IMR-90 (cell line): ENCODE measurements at regions not wholly inside any gene's neighbourhood (a gene's known extent, or its start where the extent isn't known, plus 50 kb on each side); places are given as distances from the start of the nearest gene placed in this dataset.

Source experiments
- ATAC-seq: fragments of 200-7000 bp; cut with Tn5 transposase; 2 replicates; pipeline ENCODE4 v1.9.1; 2020; ENCODE audit warnings: low read depth, mild to moderate bottlenecking, moderate library complexity
- BruUV-seq: library from RNA; stranded (reverse); fragments of 400-500 nt; replicated peaks from 2 replicates; lab custom pipeline; 2021; lab: Mats Ljungman, UMichigan
- CTCF ChIA-PET: fragments of 300-600 bp; formaldehyde crosslinking; extraction: SDS; loops from one replicate; lab custom pipeline; 2021; ENCODE audit warnings: antibody characterized with exemption; lab: Yijun Ruan, JAX
- POLR2A ChIA-PET: fragments of 300-600 bp; sonication (Branson Sonifier 250); formaldehyde crosslinking; loops from one replicate; lab custom pipeline; 2022; ENCODE audit warnings: antibody characterized with exemption; ENCODE audit not compliant: unreplicated experiment; lab: Charles Lee
- DNase-seq: peaks from one replicate; pipeline ENCODE4 v3.0.0; 2013
- H2AFZ ChIP-seq: replicated peaks from 2 replicates; pipeline ENCODE3; 2013; ENCODE audit warnings: low read length, mild to moderate bottlenecking; ENCODE audit not compliant: poor library complexity
- H2AK5ac ChIP-seq: 2 replicates; pipeline ENCODE4 v1.6.1; 2013; ENCODE audit warnings: low read depth, low read length, inconsistent platforms
- H2AK9ac ChIP-seq: replicated peaks from 2 replicates; pipeline ENCODE3; 2013; ENCODE audit warnings: mild to moderate bottlenecking, low read depth, low read length, moderate library complexity; ENCODE audit not compliant: poor library complexity
- H2BK120ac ChIP-seq: 2 replicates; pipeline ENCODE4 v1.6.1; 2013; ENCODE audit warnings: low read depth, low read length, inconsistent platforms
- H2BK15ac ChIP-seq: 3 replicates; pipeline ENCODE4 v1.6.1; 2013; ENCODE audit warnings: low read depth, low read length, inconsistent platforms
- H2BK20ac ChIP-seq: 2 replicates; pipeline ENCODE4 v1.6.1; 2013; ENCODE audit warnings: low read depth, mild to moderate bottlenecking, inconsistent platforms, low read length, moderate library complexity
- H2BK5ac ChIP-seq: 2 replicates; pipeline ENCODE4 v1.6.1; 2013; ENCODE audit warnings: mild to moderate bottlenecking, low read depth, low read length, inconsistent platforms; ENCODE audit not compliant: poor library complexity, severe bottlenecking
- H3K14ac ChIP-seq: replicated peaks from 2 replicates; pipeline ENCODE4 v1.6.1; 2013; ENCODE audit warnings: low read depth, low read length, inconsistent platforms
- H3K18ac ChIP-seq: 2 replicates; pipeline ENCODE4 v1.6.1; 2013; ENCODE audit warnings: low read depth, low read length, control low read depth
- H3K23ac ChIP-seq: 2 replicates; pipeline ENCODE4 v1.6.1; 2013; ENCODE audit warnings: low read depth, low read length, inconsistent platforms
- H3K27ac ChIP-seq: 2 replicates; pipeline ENCODE4 v1.5.1; 2013; ENCODE audit warnings: mild to moderate bottlenecking, control low read depth, low read length; ENCODE audit not compliant: insufficient read depth
- H3K27me3 ChIP-seq: 2 replicates; pipeline ENCODE4 v1.6.1; 2013; ENCODE audit warnings: low read length; ENCODE audit not compliant: control insufficient read depth, insufficient read depth
- H3K36me3 ChIP-seq: 2 replicates; pipeline ENCODE4 v1.6.1; 2013; ENCODE audit warnings: low read length, mixed read lengths; ENCODE audit not compliant: control insufficient read depth, insufficient read depth
- H3K4ac ChIP-seq: 2 replicates; pipeline ENCODE4 v1.6.1; 2013; ENCODE audit warnings: low read depth, low read length, inconsistent platforms
- H3K4me1 ChIP-seq: 2 replicates; pipeline ENCODE4 v1.6.1; 2013; ENCODE audit warnings: low read length, mixed read lengths; ENCODE audit not compliant: control insufficient read depth, insufficient read depth
- H3K4me2 ChIP-seq: 2 replicates; pipeline ENCODE4 v1.6.1; 2013; ENCODE audit warnings: low read depth, mild to moderate bottlenecking, control low read depth, low read length, moderate library complexity
- H3K4me3 ChIP-seq: 2 replicates; pipeline ENCODE4 v1.5.1; 2013; ENCODE audit warnings: low read depth, mild to moderate bottlenecking, control low read depth, low read length, moderate library complexity; ENCODE audit not compliant: insufficient read depth
- H3K56ac ChIP-seq: 2 replicates; pipeline ENCODE4 v1.6.1; 2013; ENCODE audit warnings: low read length, inconsistent platforms; ENCODE audit not compliant: insufficient read depth; ENCODE audit errors: extremely low read depth
- H3K79me1 ChIP-seq, 2 experiments: 2 replicates each; pipeline ENCODE4 v1.6.1; 2013; ENCODE audit warnings: low read length in 2 of 2, inconsistent platforms in 1 of 2, low read depth in 1 of 2
- H3K9ac ChIP-seq: 2 replicates; pipeline ENCODE4 v1.6.1; 2013; ENCODE audit warnings: low read depth, low read length, control low read depth
- H3K9me1 ChIP-seq: 2 replicates; pipeline ENCODE4 v1.6.1; 2013; ENCODE audit warnings: low read length, inconsistent platforms; ENCODE audit not compliant: insufficient read depth
- H3K9me3 ChIP-seq: 2 replicates; pipeline ENCODE4 v1.6.1; 2013; ENCODE audit warnings: low read length; ENCODE audit not compliant: control insufficient read depth, insufficient read depth
- H4K20me1 ChIP-seq: 2 replicates; pipeline ENCODE4 v1.6.1; 2013; ENCODE audit warnings: low read length, inconsistent platforms; ENCODE audit not compliant: insufficient read depth
- H4K5ac ChIP-seq: 2 replicates; pipeline ENCODE4 v1.6.1; 2013; ENCODE audit warnings: mild to moderate bottlenecking, low read depth, low read length, control low read depth
- H4K8ac ChIP-seq, 2 experiments: 2 replicates each; pipeline ENCODE4 v1.6.1; 2013; ENCODE audit warnings: low read depth in 2 of 2, low read length in 2 of 2, control low read depth in 1 of 2, inconsistent platforms in 1 of 2
- H4K91ac ChIP-seq: 2 replicates; pipeline ENCODE4 v1.6.1; 2013; ENCODE audit warnings: low read depth, low read length, inconsistent platforms; ENCODE audit not compliant: insufficient read depth
- BHLHE40 ChIP-seq: fragments of 150-350 bp; IDR thresholded peaks from 2 replicates; pipeline ENCODE4 v1.6.1; 2016; ENCODE audit warnings: mild to moderate bottlenecking, low read depth, low read length
- CEBPB ChIP-seq: IDR thresholded peaks from 2 replicates; pipeline ENCODE4 v1.6.1; 2012; ENCODE audit warnings: low read depth, low read length, improper control_type of control experiment
- CHD1 ChIP-seq: IDR thresholded peaks from 2 replicates; pipeline ENCODE4 v1.6.1; 2012; ENCODE audit warnings: low read depth, low read length, improper control_type of control experiment
- CTCF ChIP-seq: conservative IDR thresholded peaks from 2 replicates; pipeline ENCODE4 v1.5.1; 2012; ENCODE audit warnings: mild to moderate bottlenecking, low read depth, low read length, improper control_type of control experiment
- FOS ChIP-seq: fragments of 150-350 bp; IDR thresholded peaks from 2 replicates; pipeline ENCODE4 v1.6.1; 2016; ENCODE audit warnings: low read depth, low read length
- MAFK ChIP-seq: IDR thresholded peaks from 2 replicates; pipeline ENCODE4 v1.6.1; 2012; ENCODE audit warnings: low read depth, low read length, improper control_type of control experiment
- MAZ ChIP-seq: IDR thresholded peaks from 2 replicates; pipeline ENCODE4 v1.6.1; 2012; ENCODE audit warnings: low read depth, mild to moderate bottlenecking, low read length, improper control_type of control experiment, moderate library complexity, borderline replicate concordance
- MXI1 ChIP-seq: IDR thresholded peaks from 2 replicates; pipeline ENCODE4 v1.6.1; 2012; ENCODE audit warnings: low read depth, mild to moderate bottlenecking, low read length, moderate library complexity, borderline replicate concordance
- NFE2L2 ChIP-seq: fragments of 150-350 bp; IDR thresholded peaks from 2 replicates; pipeline ENCODE4 v1.6.1; 2016; ENCODE audit warnings: low read depth, mild to moderate bottlenecking, low read length
- POLR2A ChIP-seq: IDR thresholded peaks from 2 replicates; pipeline ENCODE4 v1.6.1; 2012; ENCODE audit warnings: mild to moderate bottlenecking, low read depth, low read length
- RAD21 ChIP-seq: IDR thresholded peaks from 2 replicates; pipeline ENCODE4 v1.6.1; 2012; ENCODE audit warnings: low read length, improper control_type of control experiment
- RCOR1 ChIP-seq: IDR thresholded peaks from 2 replicates; pipeline ENCODE4 v1.6.1; 2012; ENCODE audit warnings: mild to moderate bottlenecking, low read length, improper control_type of control experiment; ENCODE audit not compliant: insufficient replicate concordance
- RFX5 ChIP-seq: IDR thresholded peaks from 2 replicates; pipeline ENCODE4 v1.8.0; 2012; ENCODE audit warnings: low read depth, mild to moderate bottlenecking, low read length, moderate library complexity
- SMC3 ChIP-seq: fragments of 150-350 bp; IDR thresholded peaks from 2 replicates; pipeline ENCODE4 v1.6.1; 2016; ENCODE audit warnings: low read depth, mild to moderate bottlenecking, antibody characterized with exemption, low read length, moderate library complexity
- WGBS, 2 experiments: methylation state at CpG; one replicate each; pipeline versions ENCODE4 v1.1.5 to v1.1.7; 2013; ENCODE audit warnings: missing lambda C conversion rate in 2 of 2; ENCODE audit not compliant: insufficient read length in 1 of 2; ENCODE audit errors: extremely low coverage in 2 of 2; 5-methylcytosine and 5-hydroxymethylcytosine counted together
- dilution Hi-C: fragments of 300-500 bp; cut with HindIII; formaldehyde crosslinking; loops from one replicate; pipeline ENCODE4 v1.14.3; 2018; ENCODE audit warnings: low sequenced_read_pairs; ENCODE audit not compliant: unreplicated experiment
- in situ Hi-C: fragments of 300-500 bp; cut with MboI; formaldehyde crosslinking; loops from 3 replicates; pipeline ENCODE4 v1.14.3; 2019; ENCODE audit warnings: low sequenced_read_pairs, inconsistent platforms, mixed read lengths
- intact Hi-C: fragments of 100-400 bp; cut with micrococcal nuclease; formaldehyde crosslinking; loops from 2 replicates; pipeline ENCODE4 v1.10.0; 2022

DNA sequence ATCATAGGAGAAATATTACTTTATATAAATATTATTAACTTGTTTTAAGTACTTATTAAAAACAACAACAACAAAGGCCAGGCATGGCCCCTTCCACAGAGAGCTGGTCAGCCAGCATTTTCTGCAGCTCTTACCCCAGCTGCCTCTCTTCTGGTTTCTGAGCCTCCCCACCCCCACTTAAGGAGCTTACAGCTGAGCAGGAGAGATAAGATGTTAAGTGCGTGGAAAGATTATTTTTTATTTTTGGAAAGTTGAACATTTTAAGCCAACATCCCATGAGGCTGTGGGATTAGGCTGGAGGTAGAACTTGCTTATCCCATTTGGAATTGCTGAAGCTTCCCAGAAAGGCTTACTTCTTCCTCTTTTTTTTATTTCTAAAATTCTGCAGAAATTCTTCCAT is 401.2 kb downstream of the SEC14L1 start:
- no peak for DNase-seq
- no peaks in the 10 kb centered on the region for H4K20me1 ChIP-seq
- H2BK120ac ChIP-seq: no peak overlapping the region
- H3K4me1 ChIP-seq: no peaks in the 10 kb centered on the region
- H4K5ac ChIP-seq: no peak overlapping the region
- ChIA-PET POLR2A (no interaction called here), CTCF (interaction anchor here (1.0 to 2.9 kb wide), 4 partner anchors 15 to 543 kb away, joined by 3 to 31 read pairs (median 10); no protein-coding TSS in a partner anchor)
- no peak overlapping the region for H2AFZ ChIP-seq
- H4K8ac ChIP-seq: no peak overlapping the region
- dilution Hi-C loops (no loop called here), intact Hi-C loops (loop anchor here (1.0 to 5.0 kb wide), 2 partner anchors 420 to 472 kb away; no protein-coding TSS in a partner anchor), in situ Hi-C loops (loop anchor here (5.0 kb wide), 1 partner anchor 470 kb away; no protein-coding TSS in a partner anchor)
- H2BK15ac ChIP-seq: no peak overlapping the region
- no peak overlapping the region for H2AK9ac ChIP-seq
- H2AK5ac ChIP-seq: no peak overlapping the region
- no peak overlapping the region for H3K56ac ChIP-seq
- no peak overlapping the region for H3K4me3 ChIP-seq
- BruUV-seq: no TSS peak
- no peak for ATAC-seq
- no peak overlapping the region for H3K9ac ChIP-seq
- no peaks in the 10 kb centered on the region for H3K36me3 ChIP-seq
- H3K27ac ChIP-seq: no peak overlapping the region
- H2BK20ac ChIP-seq: no peak overlapping the region
- H3K79me1 ChIP-seq: no peaks in the 10 kb centered on the region
- no peak overlapping the region for H3K4ac ChIP-seq
- no peaks in the 10 kb centered on the region for H3K9me1 ChIP-seq
- no peak overlapping the region for H2BK5ac ChIP-seq
- no peak overlapping the region for H3K18ac ChIP-seq
- H3K14ac ChIP-seq: no peak overlapping the region
- no peak for TF ChIP-seq FOS
- no peak for TF ChIP-seq POLR2A
- no peak for TF ChIP-seq NFE2L2
- no peak for TF ChIP-seq MAFK
- TF ChIP-seq SMC3: no peak
- TF ChIP-seq MXI1: no peak
- TF ChIP-seq MAZ: no peak
- no peak for TF ChIP-seq BHLHE40
- no peak for TF ChIP-seq CHD1
- TF ChIP-seq RAD21: no peak
- TF ChIP-seq RFX5: no peak
- TF ChIP-seq CEBPB: no peak
- no peak for TF ChIP-seq CTCF
- TF ChIP-seq RCOR1: no peak
- H4K91ac ChIP-seq: no peak overlapping the region
- no CpG with 5 or more reads among the region's 1 CpG for WGBS, 2 experiments
- no peak overlapping the region for H3K23ac ChIP-seq
- peaks cover 4% of the 10 kb centered on the region for H3K9me3 ChIP-seq
- H3K27me3 ChIP-seq: peaks cover 48% of the 10 kb centered on the region
- H3K4me2 ChIP-seq: no peak overlapping the region
